WTC11 (cell line): ENCODE measurements at regions not wholly inside any gene's neighbourhood (a gene's known extent, or its start where the extent isn't known, plus 50 kb on each side); places are given as distances from the start of the nearest gene placed in this dataset.

Experiments
- ATF1 ChIP-seq: sonication (generic); formaldehyde crosslinking; IDR thresholded peaks from 2 replicates; pipeline ENCODE4 v1.8.1; 2023; ENCODE audit warnings: mild to moderate bottlenecking, moderate library complexity, missing genetic modification reagents
- CTCF ChIP-seq: fragments of 200-600 bp; IDR thresholded peaks from 2 replicates; pipeline ENCODE4 v1.8.0; 2022; ENCODE audit warnings: antibody characterized with exemption
- TF ChIP-seq, protein P1 (sequence below): sonication (generic); formaldehyde crosslinking; IDR thresholded peaks from 2 replicates; pipeline ENCODE4 v1.8.1; 2023; ENCODE audit warnings: mild to moderate bottlenecking, missing genetic modification reagents, moderate library complexity

GRCh38 chr17:45668316-45668715 is 115.8 kb upstream of the CRHR1 start:
- TF ChIP-seq, protein P1, sequence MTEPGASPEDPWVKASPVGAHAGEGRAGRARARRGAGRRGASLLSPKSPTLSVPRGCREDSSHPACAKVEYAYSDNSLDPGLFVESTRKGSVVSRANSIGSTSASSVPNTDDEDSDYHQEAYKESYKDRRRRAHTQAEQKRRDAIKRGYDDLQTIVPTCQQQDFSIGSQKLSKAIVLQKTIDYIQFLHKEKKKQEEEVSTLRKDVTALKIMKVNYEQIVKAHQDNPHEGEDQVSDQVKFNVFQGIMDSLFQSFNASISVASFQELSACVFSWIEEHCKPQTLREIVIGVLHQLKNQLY (CRISPR knock-in tag), result no peak
- TF ChIP-seq ATF1 (CRISPR knock-in tag) (no peak), CTCF (no peak)
